Activated T-cell treated with anti-CD3 and anti-CD28 coated beads, Interleukin-2, amount 50 U/mL, for 72 hours (primary cell): ENCODE measurements at regions not wholly inside any gene's neighbourhood (a gene's known extent, or its start where the extent isn't known, plus 50 kb on each side); places are given as distances from the start of the nearest gene placed in this dataset.

Source experiments
- ATAC-seq, 2 donors: fragments of 150-1000 bp; cut with Tn5 transposase; replicated peaks in 1 of 2; 2 replicates each; pipeline ENCODE4 v1.10.0; 2021; ENCODE audit warnings: moderate library complexity in 2 of 2, mild to moderate bottlenecking in 1 of 2
- DNase-seq, 2 donors: peaks; one replicate each; pipeline ENCODE4 v3.0.0; 2021 to 2022; ENCODE audit warnings: mixed read lengths in 1 of 2
- H3K27ac Mint-ChIP-seq: one replicate; pipeline ENCODE4 v1.8.0; 2022; ENCODE audit warnings: mild to moderate bottlenecking, moderate library complexity, mixed read lengths
- H3K27me3 Mint-ChIP-seq: one replicate; pipeline ENCODE4 v1.8.0; 2022; ENCODE audit warnings: low read depth, mixed read lengths
- H3K36me3 Mint-ChIP-seq, 2 donors: one replicate each; pipeline ENCODE4 v1.8.0; 2022; ENCODE audit warnings: mixed read lengths in 2 of 2, mild to moderate bottlenecking in 1 of 2; ENCODE audit not compliant: insufficient read depth in 2 of 2
- H3K4me1 Mint-ChIP-seq: one replicate; pipeline ENCODE4 v1.8.0; 2022; ENCODE audit warnings: low read depth, mixed read lengths
- H3K4me3 Mint-ChIP-seq, 2 donors: one replicate each; pipeline ENCODE4 v1.8.0; 2022; ENCODE audit warnings: mild to moderate bottlenecking in 2 of 2, mixed read lengths in 2 of 2, moderate library complexity in 2 of 2
- H3K9me3 Mint-ChIP-seq, 2 donors: one replicate each; pipeline ENCODE4 v1.8.0; 2022; ENCODE audit warnings: mixed read lengths in 2 of 2

DNA sequence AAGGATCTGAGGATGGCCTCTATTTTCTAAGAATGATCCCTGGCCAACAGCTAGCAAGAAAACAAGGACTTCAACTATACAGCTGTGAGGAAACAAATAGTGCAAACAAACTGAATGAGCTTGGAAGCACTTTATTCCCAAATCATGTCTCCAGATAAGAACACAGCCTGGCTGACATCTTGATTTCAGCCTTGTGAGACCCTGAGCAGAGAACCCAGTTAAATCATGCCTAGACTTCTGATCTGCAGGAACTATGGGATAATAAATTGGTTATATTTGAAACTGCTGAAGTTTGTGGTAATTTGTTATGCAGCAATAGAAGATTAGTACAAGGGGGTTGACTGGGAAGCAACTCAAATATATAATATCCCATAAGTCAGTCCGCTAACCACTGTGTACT is 183.9 kb upstream of the BMP4 start:
- no peaks in the 10 kb centered on the region for H3K4me1 Mint-ChIP-seq
- H3K9me3 Mint-ChIP-seq = peaks cover 0 to 1% of the 10 kb centered on the region in 2 donors
- no peak for ATAC-seq
- H3K4me3 Mint-ChIP-seq = no peak overlapping the region
- DNase-seq = no peak
- H3K27ac Mint-ChIP-seq = no peak overlapping the region
- no peaks in the 10 kb centered on the region for H3K36me3 Mint-ChIP-seq
- H3K27me3 Mint-ChIP-seq = peaks cover 16% of the 10 kb centered on the region

DNA sequence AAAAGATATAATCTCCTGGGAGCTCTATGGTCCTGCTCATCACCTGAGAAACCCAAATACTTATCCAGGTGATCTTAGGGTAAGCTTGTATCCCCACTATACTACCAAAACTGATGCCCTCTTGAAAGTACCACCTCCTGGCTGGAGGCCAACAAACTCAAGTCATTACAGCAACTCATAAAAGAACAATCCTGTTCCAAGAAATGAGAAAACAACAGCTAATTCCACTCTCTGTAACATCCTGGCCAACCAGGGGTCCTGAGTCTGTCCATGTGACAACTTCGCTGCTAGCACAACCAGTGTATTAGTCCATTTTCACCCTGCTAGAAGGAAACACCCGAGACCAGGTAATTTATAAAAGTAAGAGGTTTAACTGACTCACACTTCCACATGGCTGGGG is 190.0 kb upstream of the BMP4 start:
- Mint-ChIP-seq H3K9me3 (peaks cover 5 to 7% of the 10 kb centered on the region in 2 donors), H3K36me3 (peaks cover 0 to 1% of the 10 kb centered on the region in 2 donors), H3K27ac (no peak overlapping the region), H3K4me3 (no peak overlapping the region), H3K4me1 (no peaks in the 10 kb centered on the region), H3K27me3 (peaks cover 9% of the 10 kb centered on the region)
- no peak for DNase-seq
- no peak for ATAC-seq

DNA sequence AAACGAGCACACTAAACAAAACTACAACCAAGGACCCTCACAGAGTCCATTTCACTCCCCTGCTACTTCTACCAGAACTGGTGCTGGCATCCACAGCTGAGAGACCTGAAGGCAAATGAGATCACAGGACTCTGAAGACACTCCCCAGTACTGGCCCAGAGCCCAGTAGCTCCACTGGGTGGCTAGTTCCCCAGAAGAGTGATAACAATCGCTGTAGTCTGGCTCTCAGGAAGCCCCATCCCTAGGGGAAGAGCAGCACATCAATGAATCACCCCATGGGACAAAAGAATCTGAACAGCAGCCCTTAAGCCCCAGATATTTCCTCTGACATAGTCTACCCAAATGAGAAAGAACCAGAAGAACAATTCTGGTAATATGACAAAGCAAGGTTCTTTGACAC is 190.7 kb upstream of the BMP4 start:
- Mint-ChIP-seq H3K27ac (no peak overlapping the region), H3K4me3 (no peak overlapping the region), H3K36me3 (peaks cover 0 to 1% of the 10 kb centered on the region in 2 donors), H3K4me1 (no peaks in the 10 kb centered on the region), H3K27me3 (peaks cover 9% of the 10 kb centered on the region), H3K9me3 (peaks cover 5 to 7% of the 10 kb centered on the region in 2 donors)
- DNase-seq (no peak), ATAC-seq (no peak)

DNA sequence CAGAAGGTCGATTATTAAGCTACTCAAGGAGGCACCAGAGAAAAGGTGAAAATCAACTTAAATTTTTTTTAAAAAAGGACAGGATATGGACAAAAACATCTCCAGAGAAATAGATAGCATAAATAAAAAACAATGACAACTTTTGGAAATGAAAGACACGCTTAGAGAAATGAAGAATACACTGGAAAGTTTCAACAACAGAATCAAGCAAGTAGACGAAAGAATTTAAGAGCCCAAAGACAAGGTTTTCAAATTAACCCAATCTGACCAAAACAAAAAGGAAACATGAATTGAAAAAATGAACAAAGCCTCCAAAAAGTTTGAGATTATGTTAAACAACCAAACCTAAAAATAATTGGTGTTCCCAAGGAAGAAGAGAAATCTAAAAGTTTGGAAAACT is 191.1 kb upstream of the BMP4 start:
- Mint-ChIP-seq H3K27ac (no peak overlapping the region), H3K27me3 (peaks cover 7% of the 10 kb centered on the region), H3K4me1 (no peaks in the 10 kb centered on the region), H3K36me3 (peaks cover 0 to 1% of the 10 kb centered on the region in 2 donors), H3K9me3 (peaks cover 5 to 6% of the 10 kb centered on the region in 2 donors), H3K4me3 (no peak overlapping the region)
- ATAC-seq = no peak
- DNase-seq = no peak

DNA sequence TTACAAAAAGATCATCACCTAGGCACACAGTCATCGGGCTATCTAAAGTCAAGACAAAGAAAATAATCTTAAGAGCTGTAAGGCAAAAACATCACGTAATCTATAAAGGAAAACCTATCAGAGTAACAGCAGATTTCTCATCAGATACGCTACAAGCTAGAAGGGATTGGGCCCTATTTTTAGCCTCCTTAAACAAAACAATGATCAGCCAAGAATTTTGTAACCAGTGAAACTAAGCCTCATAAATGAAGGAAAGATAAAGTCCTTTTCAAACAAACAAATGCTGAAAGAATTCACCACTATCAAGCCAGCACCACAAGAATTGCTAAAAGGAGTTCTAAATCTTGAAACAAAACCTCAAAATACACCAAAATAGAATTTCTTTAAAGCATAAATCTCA is 191.6 kb upstream of the BMP4 start:
- H3K4me3 Mint-ChIP-seq = no peak overlapping the region
- ATAC-seq (no peak), DNase-seq (no peak)
- H3K4me1 Mint-ChIP-seq = no peaks in the 10 kb centered on the region
- peaks cover 5 to 6% of the 10 kb centered on the region in 2 donors for H3K9me3 Mint-ChIP-seq
- H3K27me3 Mint-ChIP-seq = peaks cover 2% of the 10 kb centered on the region
- H3K36me3 Mint-ChIP-seq = peaks cover 0 to 1% of the 10 kb centered on the region in 2 donors
- H3K27ac Mint-ChIP-seq = no peak overlapping the region

DNA sequence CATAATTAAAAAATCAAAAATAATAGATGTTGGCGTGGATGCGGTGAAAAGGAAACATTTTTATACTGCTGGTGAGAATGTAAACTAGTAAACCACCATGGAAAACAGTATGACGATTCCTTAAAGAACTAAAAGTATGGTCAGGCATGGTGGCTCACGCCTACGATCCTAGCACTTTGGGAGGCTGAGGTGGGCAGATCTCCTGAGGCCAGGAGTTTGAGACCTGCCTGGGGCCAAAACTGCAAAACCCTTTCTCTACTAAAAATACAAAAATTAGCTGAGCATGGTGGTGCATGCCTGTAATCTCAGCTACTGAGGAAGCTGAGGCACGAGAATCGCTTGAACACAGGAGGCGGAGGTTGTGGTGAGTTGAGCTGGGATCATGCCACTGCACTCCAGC is 195.7 kb upstream of the BMP4 start:
- no peaks in the 10 kb centered on the region for H3K27me3 Mint-ChIP-seq
- H3K36me3 Mint-ChIP-seq = peaks cover 0 to 1% of the 10 kb centered on the region in 2 donors
- no peak for DNase-seq
- no peak for ATAC-seq
- no peak overlapping the region for H3K4me3 Mint-ChIP-seq
- H3K27ac Mint-ChIP-seq = no peak overlapping the region
- no peaks in the 10 kb centered on the region for H3K4me1 Mint-ChIP-seq
- peaks cover 5 to 11% of the 10 kb centered on the region in 2 donors for H3K9me3 Mint-ChIP-seq

DNA sequence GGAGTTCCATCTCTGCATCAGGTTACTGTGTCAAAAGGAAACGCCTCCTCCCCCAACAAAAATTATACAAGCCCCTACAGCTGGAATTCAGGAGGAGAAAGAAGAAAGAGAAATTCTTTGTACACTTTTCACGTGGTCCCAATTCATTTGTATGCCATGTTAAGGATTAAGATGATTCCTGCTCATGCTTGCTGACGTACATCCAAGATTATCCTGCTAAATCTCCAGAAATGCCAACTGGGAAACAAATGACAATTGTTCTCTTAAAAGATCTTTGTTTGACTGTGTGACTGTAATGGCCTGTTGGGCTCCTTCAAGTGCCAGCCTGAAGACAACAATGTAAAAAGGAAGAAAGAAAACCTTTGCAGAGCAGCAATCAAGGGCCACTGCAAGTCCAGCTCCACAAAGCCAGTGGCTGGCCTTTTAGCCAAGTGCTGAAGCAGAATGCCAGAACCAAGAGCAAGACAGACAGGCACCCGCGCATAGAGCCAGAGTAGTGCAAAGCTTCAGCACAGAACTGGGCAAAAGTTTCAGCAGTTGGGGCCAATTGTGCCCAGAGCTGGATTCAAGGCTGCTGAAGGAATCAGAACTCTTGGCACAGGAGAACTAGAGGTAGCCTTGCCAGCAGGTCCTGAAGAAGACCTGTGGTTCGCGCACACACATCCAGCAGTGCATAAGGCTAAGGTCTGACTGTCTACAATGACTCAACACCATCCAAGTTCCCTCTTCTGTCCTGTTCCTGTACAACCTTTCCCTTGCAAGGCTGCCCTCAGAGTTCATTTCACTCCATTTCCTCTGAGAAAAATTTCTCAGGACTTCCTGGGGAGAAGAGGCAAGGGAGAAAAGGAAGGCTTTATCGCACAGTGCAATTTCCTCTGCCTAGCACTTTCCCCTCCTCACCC is 209.7 kb upstream of the BMP4 start:
- Mint-ChIP-seq H3K36me3 (no peaks in the 10 kb centered on the region), H3K9me3 (no peaks in the 10 kb centered on the region), H3K27me3 (peaks cover 23% of the 10 kb centered on the region)

DNA sequence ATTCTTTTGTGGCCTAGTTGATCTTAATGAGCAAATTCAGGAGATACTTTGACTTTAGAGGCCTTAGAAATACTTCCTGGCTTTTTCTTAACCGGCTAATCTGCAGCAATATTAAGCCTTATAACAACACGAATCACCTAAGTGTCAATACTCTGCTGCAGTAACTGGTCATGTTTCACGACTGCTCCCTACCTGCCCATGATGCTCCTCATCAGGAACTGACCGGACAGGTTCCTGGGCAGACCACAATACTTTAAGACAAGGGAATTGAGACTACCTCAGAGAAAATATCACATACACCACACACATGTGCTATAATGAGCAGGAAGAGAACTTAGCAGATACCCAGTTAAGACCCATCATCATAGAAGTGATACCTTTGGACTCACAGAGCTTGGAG is 211.9 kb upstream of the BMP4 start:
- Mint-ChIP-seq H3K4me3 (no peak overlapping the region), H3K4me1 (no peaks in the 10 kb centered on the region), H3K9me3 (no peaks in the 10 kb centered on the region), H3K27ac (no peak overlapping the region), H3K27me3 (peaks cover 26% of the 10 kb centered on the region), H3K36me3 (no peaks in the 10 kb centered on the region)
- DNase-seq (no peak), ATAC-seq (no peak)

More for the DNA sequence above, 209.7 kb upstream of the BMP4 start:
- Mint-ChIP-seq H3K4me3 (no peak overlapping the region), H3K27ac (no peak overlapping the region), H3K4me1 (no peaks in the 10 kb centered on the region)
- no peak for DNase-seq
- ATAC-seq = no peak

DNA sequence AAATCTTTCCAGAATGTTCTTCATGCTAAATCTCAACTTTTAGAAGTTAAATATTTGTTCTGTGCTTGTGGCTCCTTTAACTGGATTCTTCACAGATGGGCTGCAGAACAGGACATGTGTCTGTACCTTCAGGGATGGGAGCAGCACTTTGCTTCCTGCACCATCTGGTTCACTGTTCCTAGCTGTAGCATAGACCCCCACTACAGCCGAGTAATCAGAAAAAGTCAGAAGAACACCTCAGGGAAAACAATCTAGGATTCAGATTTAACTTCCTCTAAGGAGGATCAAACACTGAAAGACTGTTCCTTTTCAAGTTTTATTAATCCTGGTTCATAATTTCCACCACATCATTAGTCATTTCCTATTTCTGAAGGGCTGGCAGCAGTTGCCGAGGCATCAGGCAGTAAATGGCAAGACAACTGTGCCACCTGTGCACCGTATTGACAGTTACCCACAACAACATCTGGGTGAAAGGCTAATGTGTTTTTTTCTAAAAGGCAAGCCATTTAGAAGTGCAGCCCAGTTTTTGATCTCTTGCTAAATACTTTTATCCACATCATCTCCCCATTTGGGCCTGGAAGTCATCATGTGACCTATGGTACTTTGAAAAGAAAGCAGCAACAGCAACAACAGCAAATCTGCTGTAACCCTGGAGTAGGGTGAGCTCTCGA is 212.8 kb upstream of the BMP4 start:
- Mint-ChIP-seq H3K9me3 (no peaks in the 10 kb centered on the region), H3K4me1 (no peaks in the 10 kb centered on the region), H3K27ac (no peak overlapping the region), H3K36me3 (no peaks in the 10 kb centered on the region), H3K27me3 (peaks cover 24% of the 10 kb centered on the region), H3K4me3 (no peak overlapping the region)
- DNase-seq (no peak), ATAC-seq (no peak)

DNA sequence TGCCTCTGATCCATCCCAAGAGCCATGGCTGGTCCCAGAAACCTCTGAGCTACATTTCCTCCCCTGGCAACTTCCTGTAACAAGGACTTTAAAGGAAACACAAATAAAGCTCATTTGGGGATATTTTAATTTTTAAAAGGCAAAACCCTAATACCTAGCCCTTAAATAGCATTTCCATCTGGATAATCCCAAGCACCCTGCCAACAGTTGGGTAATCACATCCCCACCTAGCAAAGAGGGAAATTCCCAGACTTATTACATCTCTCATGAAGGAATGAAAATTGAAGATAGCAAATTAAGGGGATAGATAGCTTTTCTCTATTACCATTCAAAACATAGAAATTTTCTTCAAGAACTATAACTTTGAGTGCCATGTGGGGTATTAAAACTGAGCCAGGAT is 213.7 kb upstream of the BMP4 start:
- Mint-ChIP-seq H3K4me3 (no peak overlapping the region), H3K36me3 (no peaks in the 10 kb centered on the region), H3K9me3 (no peaks in the 10 kb centered on the region), H3K27me3 (peaks cover 25% of the 10 kb centered on the region), H3K4me1 (no peaks in the 10 kb centered on the region), H3K27ac (no peak overlapping the region)
- ATAC-seq (no peak), DNase-seq (no peak)

DNA sequence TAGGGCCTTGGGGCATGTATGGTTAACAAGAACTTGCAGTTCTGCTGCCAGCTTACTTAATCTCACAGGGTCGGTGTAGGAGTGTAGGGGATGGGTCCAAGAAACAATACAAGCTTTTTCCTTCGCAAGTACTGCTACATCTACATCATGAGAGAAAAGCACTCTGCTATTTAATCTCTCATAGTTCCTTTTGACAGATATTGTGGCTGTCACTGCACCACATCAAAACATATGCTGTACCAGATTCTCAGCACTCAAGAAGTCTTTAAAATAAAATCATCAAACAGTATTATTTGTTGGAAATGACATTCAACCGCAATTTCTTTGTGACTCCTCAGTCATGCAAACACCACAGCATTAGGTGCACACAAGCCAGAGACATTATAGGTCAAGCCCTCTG is 215.5 kb upstream of the BMP4 start:
- H3K27me3 Mint-ChIP-seq = peaks cover 36% of the 10 kb centered on the region
- DNase-seq = no peak
- peak in 1 of 2 donors; percentile 11 for ATAC-seq
- H3K27ac Mint-ChIP-seq = no peak overlapping the region
- H3K4me1 Mint-ChIP-seq = no peaks in the 10 kb centered on the region
- H3K4me3 Mint-ChIP-seq = no peak overlapping the region
- no peaks in the 10 kb centered on the region for H3K36me3 Mint-ChIP-seq
- H3K9me3 Mint-ChIP-seq = no peaks in the 10 kb centered on the region

DNA sequence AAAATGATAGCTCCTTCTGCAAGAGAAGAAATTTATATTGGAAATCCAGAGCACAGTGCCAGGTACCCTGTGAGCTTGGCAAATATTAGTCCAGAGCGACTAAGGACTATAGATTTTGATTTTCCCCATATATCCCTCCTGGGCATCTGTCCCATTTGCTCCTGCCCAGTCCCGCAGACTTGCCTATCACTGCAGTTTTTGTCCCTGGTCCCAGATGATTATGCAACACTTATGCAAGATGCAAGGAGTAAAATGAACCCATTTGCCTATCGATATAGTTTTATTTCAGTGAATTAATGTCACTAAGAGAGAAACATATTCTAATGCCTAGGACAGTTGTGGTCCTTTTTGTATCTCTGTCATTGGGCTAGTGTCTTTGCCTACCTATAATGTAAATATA is 215.9 kb upstream of the BMP4 start:
- no peak overlapping the region for H3K27ac Mint-ChIP-seq
- no peaks in the 10 kb centered on the region for H3K9me3 Mint-ChIP-seq
- ATAC-seq (no peak), DNase-seq (no peak)
- H3K36me3 Mint-ChIP-seq = no peaks in the 10 kb centered on the region
- H3K27me3 Mint-ChIP-seq = peaks cover 41% of the 10 kb centered on the region
- no peaks in the 10 kb centered on the region for H3K4me1 Mint-ChIP-seq
- H3K4me3 Mint-ChIP-seq = no peak overlapping the region

DNA sequence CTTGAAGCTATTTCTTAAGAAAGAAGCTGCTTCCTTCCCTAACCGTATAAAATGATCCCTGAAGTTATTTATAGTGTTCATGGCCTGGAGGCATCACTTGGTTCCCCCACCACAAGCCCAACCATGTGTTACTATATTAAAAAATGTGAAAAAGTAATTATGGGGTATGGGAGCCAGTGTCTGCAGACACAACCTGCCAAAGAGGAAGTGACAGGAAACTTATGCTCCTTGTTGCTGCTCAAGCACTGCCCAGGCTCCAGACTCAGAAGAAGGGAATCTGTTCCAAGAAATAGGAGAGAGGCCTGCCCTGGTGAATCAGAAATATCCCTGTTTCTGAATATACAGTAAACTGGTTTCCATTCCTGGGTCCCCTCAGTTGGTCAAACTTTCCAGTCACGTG is 217.2 kb upstream of the BMP4 start:
- Mint-ChIP-seq H3K27me3 (peaks cover 49% of the 10 kb centered on the region), H3K9me3 (no peaks in the 10 kb centered on the region), H3K4me1 (no peaks in the 10 kb centered on the region), H3K27ac (no peak overlapping the region), H3K4me3 (no peak overlapping the region), H3K36me3 (no peaks in the 10 kb centered on the region)
- DNase-seq (no peak), ATAC-seq (no peak)
